ENCODE measurements at regions not wholly inside any gene's neighbourhood (a gene's known extent, or its start where the extent isn't known, plus 50 kb on each side); places are given as distances from the start of the nearest gene placed in this dataset.
"Not testable (repeated sequence)": the region's sequence is repeated elsewhere in the genome, so short reads cannot be mapped to it uniquely, and the experiment has no call there.

GRCh38 chr5:28468166-28468565 is 1429.8 kb upstream of the CDH9 start:
- intact Hi-C loops (cut with micrococcal nuclease), result no loop called here

GRCh38 chr5:28463728-28464127 is 1425.3 kb upstream of the CDH9 start:
- intact Hi-C loops (cut with micrococcal nuclease), result no loop called here

GRCh38 chr5:28451483-28451882 is 1413.1 kb upstream of the CDH9 start:
- intact Hi-C loops (cut with micrococcal nuclease), result no loop called here

GRCh38 chr5:28450997-28451396 is 1412.6 kb upstream of the CDH9 start:
- intact Hi-C loops (cut with micrococcal nuclease), result no loop called here

GRCh38 chr5:28448791-28449190 is 1410.4 kb upstream of the CDH9 start:
- intact Hi-C loops (cut with micrococcal nuclease), result no loop called here

GRCh38 chr5:28430565-28431178 is 1392.3 kb upstream of the CDH9 start:
- intact Hi-C loops (cut with micrococcal nuclease), result no loop called here

GRCh38 chr5:28421141-28421540 is 1382.8 kb upstream of the CDH9 start:
- intact Hi-C loops (cut with micrococcal nuclease), result no loop called here

GRCh38 chr5:28415791-28416443 is 1377.5 kb upstream of the CDH9 start:
- intact Hi-C loops (cut with micrococcal nuclease), result no loop called here

- intact Hi-C loops (cut with micrococcal nuclease), result no loop called here
These were observed 1376.2 kb upstream of the CDH9 start for GRCh38 chr5:28414619-28415018.

GRCh38 chr5:28408651-28409050 is 1370.3 kb upstream of the CDH9 start:
- intact Hi-C loops (cut with micrococcal nuclease), result no loop called here

- intact Hi-C loops (cut with micrococcal nuclease), result no loop called here
These were observed 1369.8 kb upstream of the CDH9 start for GRCh38 chr5:28408186-28408585.

GRCh38 chr5:28404363-28405071 is 1366.1 kb upstream of the CDH9 start:
- intact Hi-C loops (cut with micrococcal nuclease), result no loop called here

GRCh38 chr5:28403846-28404245 is 1365.5 kb upstream of the CDH9 start:
- intact Hi-C loops (cut with micrococcal nuclease), result no loop called here

- intact Hi-C loops (cut with micrococcal nuclease), result no loop called here
These were observed 1364.4 kb upstream of the CDH9 start for GRCh38 chr5:28402590-28403301.

- intact Hi-C loops (cut with micrococcal nuclease), result no loop called here
These were observed 1361.7 kb upstream of the CDH9 start for GRCh38 chr5:28400076-28400475.

- intact Hi-C loops (cut with micrococcal nuclease), result no loop called here
These were observed 1360.8 kb upstream of the CDH9 start for GRCh38 chr5:28399211-28399610.

- intact Hi-C loops (cut with micrococcal nuclease), result no loop called here
These were observed 1359.8 kb upstream of the CDH9 start for GRCh38 chr5:28398185-28398584.

GRCh38 chr5:28397502-28397941 is 1359.1 kb upstream of the CDH9 start:
- intact Hi-C loops (cut with micrococcal nuclease), result no loop called here

GRCh38 chr5:28391277-28391676 is 1352.9 kb upstream of the CDH9 start:
- intact Hi-C loops (cut with micrococcal nuclease), result no loop called here

GRCh38 chr5:28390341-28390740 is 1352.0 kb upstream of the CDH9 start:
- intact Hi-C loops (cut with micrococcal nuclease), result no loop called here

GRCh38 chr5:28389727-28390126 is 1351.3 kb upstream of the CDH9 start:
- intact Hi-C loops (cut with micrococcal nuclease), result not testable (repeated sequence)

GRCh38 chr5:28388428-28388827 is 1350.0 kb upstream of the CDH9 start:
- intact Hi-C loops (cut with micrococcal nuclease), result no loop called here

Measured in T-helper 1 cell treated with Interleukin-12 subunit alpha and Interleukin-12 subunit beta and Interleukin-4 antibody, amounts not matched to agents 30 ng/mL and 1 ng/mL, for 36 hours (primary cell).